GM12865 (cell line): ENCODE measurements at regions not wholly inside any gene's neighbourhood (a gene's known extent, or its start where the extent isn't known, plus 50 kb on each side); places are given as distances from the start of the nearest gene placed in this dataset.

ENCODE experiments used
- DNase-seq: peaks from one replicate; pipeline ENCODE4 v3.0.0; 2010; ENCODE audit warnings: low read depth
- H3K4me3 ChIP-seq: 2 replicates; pipeline ENCODE4 v1.5.1; 2011; ENCODE audit warnings: mild to moderate bottlenecking, low read depth, low read length, control low read depth
- CTCF ChIP-seq: IDR thresholded peaks from 2 replicates; pipeline ENCODE4 v1.5.1; 2011; ENCODE audit warnings: low read length, control low read depth, low read depth, inconsistent platforms; ENCODE audit not compliant: insufficient read depth; ENCODE audit errors: missing control alignments

- H3K4me3 ChIP-seq: no peak overlapping the region
- no peak for DNase-seq
- TF ChIP-seq CTCF: no peak
These were observed 298.1 kb upstream of the TRAM1L1 start for GRCh38 chr4:117383468-117383867.

GRCh38 chr4:117385526-117385925, 300.1 kb upstream of the TRAM1L1 start:
- no peak for DNase-seq
- no peak for TF ChIP-seq CTCF
- H3K4me3 ChIP-seq: no peak overlapping the region

- H3K4me3 ChIP-seq: no peak overlapping the region
- TF ChIP-seq CTCF: no peak
- DNase-seq: no peak
These were observed 301.7 kb upstream of the TRAM1L1 start for GRCh38 chr4:117387072-117387471.

- TF ChIP-seq CTCF: no peak
- DNase-seq: no peak
- no peak overlapping the region for H3K4me3 ChIP-seq
These were observed 314.9 kb upstream of the TRAM1L1 start for GRCh38 chr4:117400039-117400835.

GRCh38 chr4:117412661-117413060, 327.3 kb upstream of the TRAM1L1 start:
- DNase-seq: no peak
- no peak for TF ChIP-seq CTCF

GRCh38 chr4:117417856-117418255, 332.5 kb upstream of the TRAM1L1 start:
- no peak for DNase-seq
- H3K4me3 ChIP-seq: no peak overlapping the region

More at GRCh38 chr4:117412661-117413060, 327.3 kb upstream of the TRAM1L1 start:
- H3K4me3 ChIP-seq: no peak overlapping the region

More at GRCh38 chr4:117417856-117418255, 332.5 kb upstream of the TRAM1L1 start:
- no peak for TF ChIP-seq CTCF
